Breast epithelium (tissue), 4 donors: ENCODE measurements at regions not wholly inside any gene's neighbourhood (a gene's known extent, or its start where the extent isn't known, plus 50 kb on each side); places are given as distances from the start of the nearest gene placed in this dataset.

Experiments
- DNase-seq, 2 donors: peaks; one replicate each; pipeline ENCODE4 v3.0.0-alpha.2; 2019; ENCODE audit warnings: low spot score in 2 of 2
- H3K27ac ChIP-seq, 2 donors: fragments of 200-600 bp; sonication (generic) in 1 of 2; one replicate each; pipeline ENCODE4 v1.5.1; 2016 to 2019; ENCODE audit warnings: mild to moderate bottlenecking in 1 of 2
- H3K27me3 ChIP-seq, 2 donors: fragments of 200-600 bp; sonication (generic) in 1 of 2; one replicate each; pipeline versions ENCODE4 v1.5.1 to v1.6.0; 2017 to 2019; ENCODE audit warnings: control low read depth in 1 of 2, mild to moderate bottlenecking in 1 of 2
- H3K36me3 ChIP-seq: fragments of 200-600 bp; one replicate; pipeline ENCODE4 v1.5.1; 2019
- H3K4me1 ChIP-seq, 2 donors: fragments of 200-600 bp; sonication (generic); one replicate each; pipeline ENCODE4 v1.5.1; 2016 to 2019; ENCODE audit warnings: control low read depth in 1 of 2
- H3K4me3 ChIP-seq, 3 donors: fragments of 200-600 bp; sonication (generic); 1 replicate in 2 of 3; 2 replicates in 1 of 3; pipeline ENCODE4 v1.5.1; 2016 to 2019; ENCODE audit warnings: mild to moderate bottlenecking in 3 of 3, moderate library complexity in 2 of 3
- H3K9me3 ChIP-seq, 2 donors: fragments of 200-600 bp; sonication (generic) in 1 of 2; one replicate each; pipeline ENCODE4 v1.5.1; 2016 to 2019; ENCODE audit warnings: control low read depth in 1 of 2
- POLR2A ChIP-seq: fragments of 450-650 bp; IDR thresholded peaks from one replicate; pipeline ENCODE4 v1.6.1; 2016; ENCODE audit warnings: antibody characterized with exemption, mild to moderate bottlenecking, moderate library complexity
- POLR2AphosphoS5 ChIP-seq, 3 donors: sonication (generic); formaldehyde crosslinking; IDR thresholded peaks; one replicate each; pipeline ENCODE4 v1.6.1; 2017; ENCODE audit warnings: antibody characterized with exemption in 3 of 3
- intact Hi-C: fragments of 100-400 bp; cut with DNase I; formaldehyde crosslinking; loops from one replicate; pipeline ENCODE4 v1.15.1; 2023; ENCODE audit warnings: low total_unique reads
- TF ChIP-seq, protein P1 (sequence below), 3 donors: fragments of 450-650 bp; IDR thresholded peaks; one replicate each; pipeline ENCODE4 v1.5.1; 2016 to 2017; ENCODE audit warnings: antibody characterized with exemption in 3 of 3, mild to moderate bottlenecking in 3 of 3, moderate library complexity in 3 of 3

DNA sequence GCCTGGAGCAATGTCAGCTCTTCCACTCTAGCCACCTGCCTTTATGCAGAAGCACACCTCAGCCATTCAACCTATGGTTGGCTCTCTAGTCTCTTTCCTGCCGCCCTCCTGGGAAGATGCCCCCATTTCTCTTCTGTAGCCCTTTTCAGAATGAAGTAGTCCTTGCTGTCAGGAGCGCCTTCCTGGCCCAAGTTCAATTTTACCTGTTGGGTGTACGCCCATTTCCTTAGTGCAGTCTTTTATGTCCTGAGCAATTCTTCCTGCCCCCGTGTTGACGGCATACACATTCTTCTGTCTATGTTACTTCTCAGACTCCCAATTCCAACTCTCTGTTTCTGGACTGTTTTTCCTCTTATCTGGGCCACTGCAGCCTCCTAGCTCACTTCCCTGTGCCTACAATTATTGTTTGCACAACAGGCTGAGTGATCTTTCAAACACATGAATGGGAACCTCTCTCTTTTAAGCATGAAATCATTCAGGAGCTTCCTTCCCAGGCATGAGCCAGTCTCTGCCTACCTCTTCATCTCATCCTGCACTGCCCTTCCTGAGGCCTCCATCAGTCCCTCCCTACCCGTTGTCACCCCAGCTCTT, 389.2 kb downstream of the CD83 start:
- Histone ChIP-seq H3K27ac (no peak overlapping the region), H3K27me3 (no peaks in the 10 kb centered on the region), H3K4me1 (no peaks in the 10 kb centered on the region), H3K36me3 (no peaks in the 10 kb centered on the region), H3K4me3 (no peak overlapping the region), H3K9me3 (no peaks in the 10 kb centered on the region)
- TF ChIP-seq POLR2A (no peak), POLR2AphosphoS5 (IDR thresholded peaks at IDR 0.05) (no peak)
- TF ChIP-seq, protein P1, sequence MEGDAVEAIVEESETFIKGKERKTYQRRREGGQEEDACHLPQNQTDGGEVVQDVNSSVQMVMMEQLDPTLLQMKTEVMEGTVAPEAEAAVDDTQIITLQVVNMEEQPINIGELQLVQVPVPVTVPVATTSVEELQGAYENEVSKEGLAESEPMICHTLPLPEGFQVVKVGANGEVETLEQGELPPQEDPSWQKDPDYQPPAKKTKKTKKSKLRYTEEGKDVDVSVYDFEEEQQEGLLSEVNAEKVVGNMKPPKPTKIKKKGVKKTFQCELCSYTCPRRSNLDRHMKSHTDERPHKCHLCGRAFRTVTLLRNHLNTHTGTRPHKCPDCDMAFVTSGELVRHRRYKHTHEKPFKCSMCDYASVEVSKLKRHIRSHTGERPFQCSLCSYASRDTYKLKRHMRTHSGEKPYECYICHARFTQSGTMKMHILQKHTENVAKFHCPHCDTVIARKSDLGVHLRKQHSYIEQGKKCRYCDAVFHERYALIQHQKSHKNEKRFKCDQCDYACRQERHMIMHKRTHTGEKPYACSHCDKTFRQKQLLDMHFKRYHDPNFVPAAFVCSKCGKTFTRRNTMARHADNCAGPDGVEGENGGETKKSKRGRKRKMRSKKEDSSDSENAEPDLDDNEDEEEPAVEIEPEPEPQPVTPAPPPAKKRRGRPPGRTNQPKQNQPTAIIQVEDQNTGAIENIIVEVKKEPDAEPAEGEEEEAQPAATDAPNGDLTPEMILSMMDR (IDR thresholded peaks at IDR 0.05): no peak
- DNase-seq: no peak
- intact Hi-C loops: no loop called here

DNA sequence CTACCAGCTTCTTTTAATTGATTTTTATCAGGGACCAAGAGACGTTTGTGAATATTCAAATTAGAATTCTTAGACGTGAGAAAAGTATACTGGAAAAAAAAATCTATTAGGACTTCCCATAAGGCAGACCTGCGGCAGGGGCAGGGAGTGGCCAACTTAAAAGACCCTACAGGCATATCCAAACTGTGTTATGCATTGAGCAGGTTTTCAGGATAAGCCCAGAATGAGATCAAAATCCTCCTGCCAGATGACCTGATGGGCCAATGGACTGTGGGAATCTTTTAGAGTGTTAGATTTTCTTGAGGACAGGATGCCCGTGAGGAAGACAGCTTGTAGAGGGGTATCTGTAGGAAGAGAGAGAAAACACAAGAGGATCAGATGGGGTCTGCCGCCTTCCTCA, 391.5 kb downstream of the CD83 start:
- H3K4me3 ChIP-seq: no peak overlapping the region
- no peak for DNase-seq
- no peak overlapping the region for H3K27ac ChIP-seq
- no peaks in the 10 kb centered on the region for H3K4me1 ChIP-seq
- TF ChIP-seq POLR2AphosphoS5 (IDR thresholded peaks at IDR 0.05) (no peak), POLR2A (no peak)
- TF ChIP-seq, protein P1 (IDR thresholded peaks at IDR 0.05): no peak
- H3K27me3 ChIP-seq: no peaks in the 10 kb centered on the region
- no peaks in the 10 kb centered on the region for H3K9me3 ChIP-seq
- intact Hi-C loops: no loop called here
- H3K36me3 ChIP-seq: no peaks in the 10 kb centered on the region

DNA sequence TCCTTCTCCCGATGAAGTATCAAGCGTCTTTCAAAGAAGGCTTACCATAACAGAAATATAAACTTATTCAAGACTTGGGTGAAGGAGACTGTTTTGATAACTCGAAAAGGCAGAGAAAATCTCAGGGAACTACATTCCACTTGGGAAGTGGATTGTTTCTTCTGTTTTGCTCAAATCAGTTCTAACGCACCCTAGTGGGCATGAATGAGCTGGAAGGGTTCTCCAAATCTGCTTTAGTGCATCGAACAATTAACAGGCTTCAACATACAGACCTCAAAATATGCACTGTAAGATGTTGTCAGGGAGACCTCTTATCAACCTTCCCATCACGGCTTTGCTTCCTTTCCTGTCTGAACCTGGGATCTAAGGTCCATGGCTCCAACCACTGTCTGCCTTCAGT, 392.5 kb downstream of the CD83 start:
- Histone ChIP-seq H3K9me3 (no peaks in the 10 kb centered on the region), H3K27me3 (no peaks in the 10 kb centered on the region), H3K27ac (no peak overlapping the region), H3K4me3 (no peak overlapping the region), H3K4me1 (no peaks in the 10 kb centered on the region), H3K36me3 (no peaks in the 10 kb centered on the region)
- DNase-seq: no peak
- TF ChIP-seq, protein P1 (IDR thresholded peaks at IDR 0.05): no peak
- TF ChIP-seq POLR2AphosphoS5 (IDR thresholded peaks at IDR 0.05) (no peak), POLR2A (no peak)
- intact Hi-C loops: no loop called here

DNA sequence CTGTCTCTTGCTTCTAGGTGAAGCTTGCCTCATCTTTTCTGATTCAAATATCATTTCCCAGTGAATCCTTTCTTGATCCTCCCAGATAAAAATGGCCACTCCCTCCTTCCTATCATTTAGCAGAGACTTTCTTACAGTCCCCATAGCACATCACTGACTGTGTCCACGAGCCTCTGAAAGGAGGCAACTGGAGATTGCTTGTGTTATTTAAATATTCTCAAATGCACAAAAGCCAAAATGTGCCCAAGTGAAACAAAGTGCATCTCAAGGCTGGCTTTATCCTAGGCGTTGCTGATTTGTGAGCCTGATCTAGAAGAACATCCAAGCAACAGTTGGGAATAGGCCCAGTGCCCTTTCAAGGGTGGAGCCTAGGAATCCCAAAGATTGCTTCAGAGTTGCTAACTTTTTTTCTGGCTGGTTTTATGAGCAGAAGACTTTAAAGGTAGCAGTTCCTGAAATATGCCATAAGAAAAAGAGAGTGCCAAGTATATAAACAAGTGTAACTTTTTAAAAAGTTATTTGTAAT, 393.6 kb downstream of the CD83 start:
- Histone ChIP-seq H3K4me1 (no peaks in the 10 kb centered on the region), H3K27ac (no peak overlapping the region), H3K36me3 (no peaks in the 10 kb centered on the region), H3K27me3 (no peaks in the 10 kb centered on the region), H3K9me3 (no peaks in the 10 kb centered on the region), H3K4me3 (no peak overlapping the region)
- no peak for TF ChIP-seq POLR2AphosphoS5 (IDR thresholded peaks at IDR 0.05)
- TF ChIP-seq, protein P1 (IDR thresholded peaks at IDR 0.05): no peak
- DNase-seq: no peak
- intact Hi-C loops: no loop called here

DNA sequence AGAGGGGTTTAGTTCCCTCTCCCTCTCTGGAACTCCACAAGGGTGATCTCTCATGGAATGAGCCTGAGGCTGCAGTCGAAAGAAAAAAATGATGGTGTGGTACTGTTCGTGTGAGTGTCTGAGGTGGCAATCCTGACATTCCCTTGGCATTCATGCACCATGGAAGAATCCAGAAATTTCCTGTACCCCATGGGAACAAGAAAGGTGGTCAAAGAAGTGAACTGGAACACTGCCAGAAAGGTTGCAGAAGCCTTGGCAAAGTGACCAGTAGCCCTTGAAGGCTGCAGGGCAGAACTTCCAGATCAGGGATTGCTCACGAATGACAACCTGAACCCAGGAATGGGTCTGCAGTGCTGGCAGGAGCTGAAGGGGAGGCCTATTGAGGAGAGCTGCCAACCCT, 394.7 kb downstream of the CD83 start:
- intact Hi-C loops: no loop called here
- no peaks in the 10 kb centered on the region for H3K36me3 ChIP-seq
- H3K27me3 ChIP-seq: no peaks in the 10 kb centered on the region
- no peaks in the 10 kb centered on the region for H3K9me3 ChIP-seq
- no peak overlapping the region for H3K4me3 ChIP-seq
- H3K27ac ChIP-seq: no peak overlapping the region
- TF ChIP-seq, protein P1 (IDR thresholded peaks at IDR 0.05): no peak
- no peak for TF ChIP-seq POLR2A
- TF ChIP-seq POLR2AphosphoS5 (IDR thresholded peaks at IDR 0.05): no peak
- no peak for DNase-seq
- H3K4me1 ChIP-seq: no peaks in the 10 kb centered on the region
